ENCODE measurements at regions not wholly inside any gene's neighbourhood (a gene's known extent, or its start where the extent isn't known, plus 50 kb on each side); places are given as distances from the start of the nearest gene placed in this dataset.

DNA sequence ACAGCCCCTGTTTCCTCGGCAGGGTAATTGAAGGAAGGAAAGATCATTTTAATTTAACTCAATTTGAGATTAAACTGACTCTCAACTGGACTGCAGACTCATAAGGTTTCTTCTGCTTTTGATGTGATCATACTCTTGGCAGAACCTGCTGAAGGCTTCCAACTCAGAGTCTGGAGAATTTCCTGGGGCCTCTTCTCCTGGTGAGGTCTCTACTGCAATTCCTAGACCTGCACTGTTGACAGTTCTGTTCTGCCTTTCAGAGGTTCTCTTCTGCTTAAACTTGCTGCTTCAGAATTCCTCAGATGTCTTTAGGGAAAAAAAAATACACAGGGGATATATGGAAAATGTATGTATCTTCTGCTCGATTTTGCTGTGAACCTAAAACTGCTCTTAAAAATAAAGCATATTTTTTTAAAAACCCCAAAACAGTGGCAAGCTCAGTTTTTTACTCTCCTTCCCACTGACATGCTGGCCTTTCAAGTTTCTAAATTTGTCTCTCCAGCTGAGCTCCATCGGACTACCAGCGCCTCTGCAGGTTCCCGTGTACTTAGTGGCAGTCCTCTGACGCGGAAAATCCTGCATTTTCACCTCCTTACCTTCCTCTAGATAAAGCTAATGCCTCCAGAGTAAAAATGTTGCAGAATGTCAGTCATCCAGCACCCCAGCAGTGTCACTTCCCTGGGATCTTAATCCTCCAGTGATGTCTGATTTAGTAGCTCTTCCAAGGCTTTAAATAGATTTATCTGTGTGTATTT is 733.5 kb upstream of the SGCG start:
- no peaks in the 10 kb centered on the region for H3K9me3 ChIP-seq (ENCODE audit: control extremely low read depth in 1 of 5, control insufficient read depth in 4 of 5, insufficient read depth in 2 of 5, low read depth in 1 of 5, low read length in 4 of 5)
- H3K27ac ChIP-seq (ENCODE audit: insufficient read depth in 1 of 2, low read depth in 1 of 2, low read length in 2 of 2, poor library complexity in 1 of 2, severe bottlenecking in 2 of 2): no peak overlapping the region
- CTCF ChIA-PET: no interaction called here
- no peak for DNase-seq
- H3K4me3 ChIP-seq (ENCODE audit: control insufficient read depth in 1 of 7, extremely low read depth in 1 of 7, insufficient read depth in 4 of 7, low read depth in 2 of 7, low read length in 6 of 7): no peak overlapping the region
- POLR2A ChIA-PET: no interaction called here
- no peaks in the 10 kb centered on the region for H3K27me3 ChIP-seq (replicated peaks in 2 of 5; ENCODE audit: control insufficient read depth in 4 of 5, insufficient read depth in 5 of 5, low read length in 4 of 5)
- 91% methylated on average over 6 of the region's 7 CpGs for WGBS (ENCODE audit: insufficient coverage)
- H3K36me3 ChIP-seq (ENCODE audit: control insufficient read depth in 4 of 4, insufficient read depth in 4 of 4, low read length in 3 of 4): no peaks in the 10 kb centered on the region
- no peaks in the 10 kb centered on the region for H3K4me1 ChIP-seq (ENCODE audit: control extremely low read depth in 1 of 4, control insufficient read depth in 4 of 4, insufficient read depth in 4 of 4, low read length in 3 of 4)

DNA sequence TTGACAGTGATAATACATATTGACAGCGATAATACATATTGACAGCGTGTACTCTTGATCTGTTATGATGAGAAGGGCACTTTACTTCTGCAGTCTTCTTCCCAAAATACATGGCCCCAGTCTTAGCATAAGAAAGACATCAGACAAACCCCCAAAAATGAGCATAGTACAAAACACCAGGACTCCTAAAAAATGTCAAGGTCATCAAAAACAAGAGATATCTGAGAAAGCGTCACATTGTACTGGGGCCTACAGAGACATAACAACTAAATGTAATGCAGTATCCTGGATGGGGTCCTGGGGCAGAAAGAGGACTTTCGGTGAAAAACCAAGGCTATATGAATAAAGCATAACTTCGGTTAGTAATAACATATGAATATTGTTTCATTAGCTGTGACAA is 731.5 kb upstream of the SGCG start:
- WGBS (ENCODE audit: insufficient coverage): 100% methylated on average over 1 of the region's 5 CpGs
- no peak overlapping the region for H3K4me3 ChIP-seq (ENCODE audit: control insufficient read depth in 1 of 7, extremely low read depth in 1 of 7, insufficient read depth in 4 of 7, low read depth in 2 of 7, low read length in 6 of 7)

DNA sequence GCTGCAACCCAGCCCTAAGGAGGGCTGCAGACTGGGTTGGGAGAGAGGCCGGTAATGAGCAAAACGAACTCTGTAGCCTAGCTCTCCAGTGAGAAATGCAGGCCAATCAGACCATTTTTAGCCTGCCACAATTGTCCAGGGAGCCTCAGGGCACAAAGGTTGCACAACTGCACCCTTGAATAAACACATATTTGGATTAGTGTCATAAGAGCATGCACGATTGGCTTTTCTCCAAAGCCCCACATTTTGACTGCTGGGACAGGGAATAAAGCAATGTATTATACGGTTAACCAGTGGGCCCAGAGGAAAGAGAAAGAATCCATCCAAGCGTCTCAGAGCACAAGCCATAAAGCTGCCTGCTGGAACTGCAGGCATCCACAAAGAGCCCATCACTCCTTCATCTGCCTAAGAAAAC is 729.4 kb upstream of the SGCG start:
- WGBS (ENCODE audit: insufficient coverage): 87% methylated on average over 4 of the region's 5 CpGs
- no peak for DNase-seq
- Histone ChIP-seq H3K4me1 (ENCODE audit: control extremely low read depth in 1 of 4, control insufficient read depth in 4 of 4, insufficient read depth in 4 of 4, low read length in 3 of 4) (no peaks in the 10 kb centered on the region), H3K9me3 (ENCODE audit: control extremely low read depth in 1 of 5, control insufficient read depth in 4 of 5, insufficient read depth in 2 of 5, low read depth in 1 of 5, low read length in 4 of 5) (no peaks in the 10 kb centered on the region), H3K27me3 (replicated peaks in 2 of 5; ENCODE audit: control insufficient read depth in 4 of 5, insufficient read depth in 5 of 5, low read length in 4 of 5) (no peaks in the 10 kb centered on the region), H3K36me3 (ENCODE audit: control insufficient read depth in 4 of 4, insufficient read depth in 4 of 4, low read length in 3 of 4) (no peaks in the 10 kb centered on the region), H3K4me3 (ENCODE audit: control insufficient read depth in 1 of 7, extremely low read depth in 1 of 7, insufficient read depth in 4 of 7, low read depth in 2 of 7, low read length in 6 of 7) (no peak overlapping the region), H3K27ac (ENCODE audit: insufficient read depth in 1 of 2, low read depth in 1 of 2, low read length in 2 of 2, poor library complexity in 1 of 2, severe bottlenecking in 2 of 2) (no peak overlapping the region)
- CTCF ChIA-PET: no interaction called here
- POLR2A ChIA-PET: no interaction called here

More for the DNA sequence above, 731.5 kb upstream of the SGCG start:
- Histone ChIP-seq H3K9me3 (ENCODE audit: control extremely low read depth in 1 of 5, control insufficient read depth in 4 of 5, insufficient read depth in 2 of 5, low read depth in 1 of 5, low read length in 4 of 5) (no peaks in the 10 kb centered on the region), H3K27ac (ENCODE audit: insufficient read depth in 1 of 2, low read depth in 1 of 2, low read length in 2 of 2, poor library complexity in 1 of 2, severe bottlenecking in 2 of 2) (no peak overlapping the region), H3K4me1 (ENCODE audit: control extremely low read depth in 1 of 4, control insufficient read depth in 4 of 4, insufficient read depth in 4 of 4, low read length in 3 of 4) (no peaks in the 10 kb centered on the region), H3K36me3 (ENCODE audit: control insufficient read depth in 4 of 4, insufficient read depth in 4 of 4, low read length in 3 of 4) (no peaks in the 10 kb centered on the region), H3K27me3 (replicated peaks in 2 of 5; ENCODE audit: control insufficient read depth in 4 of 5, insufficient read depth in 5 of 5, low read length in 4 of 5) (no peaks in the 10 kb centered on the region)
- no peak for DNase-seq
- ChIA-PET CTCF (no interaction called here), POLR2A (no interaction called here)

DNA sequence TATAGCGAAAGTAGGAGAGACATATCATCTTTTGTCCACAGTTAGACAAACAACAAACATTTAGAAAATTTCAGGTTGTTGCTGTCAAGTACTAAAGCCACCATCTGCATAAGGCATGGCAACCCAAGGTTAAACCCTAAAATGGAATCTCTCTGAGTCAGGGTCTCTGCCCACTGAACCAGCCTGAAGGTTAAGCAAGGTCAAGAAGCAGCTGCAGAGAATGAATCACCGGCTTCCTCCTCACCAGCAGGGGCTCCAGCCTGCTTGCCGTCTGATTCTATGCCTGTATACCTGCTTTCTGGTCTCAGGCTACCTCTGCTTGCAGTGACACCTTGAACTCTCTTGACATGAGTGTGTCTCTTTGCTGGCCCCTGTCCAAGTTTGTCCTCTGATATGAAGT is 726.2 kb upstream of the SGCG start:
- Histone ChIP-seq H3K9me3 (ENCODE audit: control extremely low read depth in 1 of 5, control insufficient read depth in 4 of 5, insufficient read depth in 2 of 5, low read depth in 1 of 5, low read length in 4 of 5) (no peaks in the 10 kb centered on the region), H3K27me3 (replicated peaks in 2 of 5; ENCODE audit: control insufficient read depth in 4 of 5, insufficient read depth in 5 of 5, low read length in 4 of 5) (no peaks in the 10 kb centered on the region), H3K4me3 (ENCODE audit: control insufficient read depth in 1 of 7, extremely low read depth in 1 of 7, insufficient read depth in 4 of 7, low read depth in 2 of 7, low read length in 6 of 7) (no peak overlapping the region), H3K4me1 (ENCODE audit: control extremely low read depth in 1 of 4, control insufficient read depth in 4 of 4, insufficient read depth in 4 of 4, low read length in 3 of 4) (no peaks in the 10 kb centered on the region), H3K36me3 (ENCODE audit: control insufficient read depth in 4 of 4, insufficient read depth in 4 of 4, low read length in 3 of 4) (no peaks in the 10 kb centered on the region), H3K27ac (ENCODE audit: insufficient read depth in 1 of 2, low read depth in 1 of 2, low read length in 2 of 2, poor library complexity in 1 of 2, severe bottlenecking in 2 of 2) (no peak overlapping the region)
- 77% methylated on average over 3 of the region's 3 CpGs for WGBS (ENCODE audit: insufficient coverage)
- ChIA-PET POLR2A (no interaction called here), CTCF (no interaction called here)
- DNase-seq: no peak

DNA sequence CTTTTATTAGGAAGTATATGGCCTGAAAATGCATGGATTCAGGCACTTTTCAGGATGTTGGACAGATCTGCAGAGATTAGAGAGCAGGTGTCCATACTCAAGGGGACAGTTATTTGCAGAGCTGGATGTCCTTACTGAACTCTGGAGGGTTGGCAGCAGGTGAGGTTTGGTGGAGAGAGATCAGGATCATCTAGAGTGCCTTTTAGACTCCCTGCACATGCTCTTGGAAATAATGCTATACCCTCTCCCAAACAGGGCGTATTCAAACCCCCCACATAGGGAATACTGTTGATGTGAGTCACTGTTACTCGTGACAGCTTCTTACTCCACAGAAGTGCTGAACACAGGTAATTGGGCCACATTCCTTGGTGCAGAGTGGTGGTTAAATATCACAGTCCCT is 725.7 kb upstream of the SGCG start:
- no peaks in the 10 kb centered on the region for H3K27me3 ChIP-seq (replicated peaks in 2 of 5; ENCODE audit: control insufficient read depth in 4 of 5, insufficient read depth in 5 of 5, low read length in 4 of 5)
- H3K27ac ChIP-seq (ENCODE audit: insufficient read depth in 1 of 2, low read depth in 1 of 2, low read length in 2 of 2, poor library complexity in 1 of 2, severe bottlenecking in 2 of 2): no peak overlapping the region
- POLR2A ChIA-PET: no interaction called here
- no peaks in the 10 kb centered on the region for H3K9me3 ChIP-seq (ENCODE audit: control extremely low read depth in 1 of 5, control insufficient read depth in 4 of 5, insufficient read depth in 2 of 5, low read depth in 1 of 5, low read length in 4 of 5)
- no peak overlapping the region for H3K4me3 ChIP-seq (ENCODE audit: control insufficient read depth in 1 of 7, extremely low read depth in 1 of 7, insufficient read depth in 4 of 7, low read depth in 2 of 7, low read length in 6 of 7)
- DNase-seq: no peak
- H3K36me3 ChIP-seq (ENCODE audit: control insufficient read depth in 4 of 4, insufficient read depth in 4 of 4, low read length in 3 of 4): no peaks in the 10 kb centered on the region
- CTCF ChIA-PET: no interaction called here
- no peaks in the 10 kb centered on the region for H3K4me1 ChIP-seq (ENCODE audit: control extremely low read depth in 1 of 4, control insufficient read depth in 4 of 4, insufficient read depth in 4 of 4, low read length in 3 of 4)
- 91% methylated on average over 2 of the region's 2 CpGs for WGBS (ENCODE audit: insufficient coverage)

DNA sequence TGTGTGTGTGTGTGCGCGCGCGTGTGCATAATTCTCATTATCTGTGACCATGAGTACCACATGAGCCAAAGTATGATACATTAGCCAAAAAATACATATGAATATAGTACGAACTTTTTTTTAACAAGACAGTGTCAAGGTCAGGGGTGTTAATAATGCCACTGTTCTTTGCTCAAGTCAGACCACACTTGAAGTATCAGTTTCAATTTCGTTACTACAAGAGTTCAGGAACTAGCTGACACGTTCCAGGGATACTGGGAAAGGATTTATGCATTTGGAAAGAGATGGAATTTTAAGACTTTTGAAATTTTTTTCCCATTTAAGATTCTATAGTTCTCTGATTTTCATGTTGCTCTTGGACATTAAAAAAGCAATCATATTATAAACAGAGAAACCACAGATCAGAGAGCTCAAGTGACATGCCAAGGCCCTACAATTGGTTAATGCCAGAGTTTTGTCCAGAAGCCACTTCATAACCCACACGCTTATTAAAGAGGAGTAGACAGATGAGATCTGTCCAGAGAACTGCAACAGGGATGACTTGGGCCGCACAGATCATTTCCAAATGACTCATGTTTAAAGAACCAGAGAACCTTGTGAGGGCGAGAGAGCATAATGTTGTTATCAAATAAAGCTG is 718.8 kb upstream of the SGCG start:
- ChIA-PET CTCF (no interaction called here), POLR2A (no interaction called here)
- 100% methylated on average over 4 of the region's 10 CpGs for WGBS (ENCODE audit: insufficient coverage)
- DNase-seq: no peak
- Histone ChIP-seq H3K36me3 (ENCODE audit: control insufficient read depth in 4 of 4, insufficient read depth in 4 of 4, low read length in 3 of 4) (no peaks in the 10 kb centered on the region), H3K27ac (ENCODE audit: insufficient read depth in 1 of 2, low read depth in 1 of 2, low read length in 2 of 2, poor library complexity in 1 of 2, severe bottlenecking in 2 of 2) (no peak overlapping the region), H3K4me3 (ENCODE audit: control insufficient read depth in 1 of 7, extremely low read depth in 1 of 7, insufficient read depth in 4 of 7, low read depth in 2 of 7, low read length in 6 of 7) (no peak overlapping the region), H3K27me3 (replicated peaks in 2 of 5; ENCODE audit: control insufficient read depth in 4 of 5, insufficient read depth in 5 of 5, low read length in 4 of 5) (no peaks in the 10 kb centered on the region), H3K4me1 (ENCODE audit: control extremely low read depth in 1 of 4, control insufficient read depth in 4 of 4, insufficient read depth in 4 of 4, low read length in 3 of 4) (no peaks in the 10 kb centered on the region), H3K9me3 (ENCODE audit: control extremely low read depth in 1 of 5, control insufficient read depth in 4 of 5, insufficient read depth in 2 of 5, low read depth in 1 of 5, low read length in 4 of 5) (no peaks in the 10 kb centered on the region)

DNA sequence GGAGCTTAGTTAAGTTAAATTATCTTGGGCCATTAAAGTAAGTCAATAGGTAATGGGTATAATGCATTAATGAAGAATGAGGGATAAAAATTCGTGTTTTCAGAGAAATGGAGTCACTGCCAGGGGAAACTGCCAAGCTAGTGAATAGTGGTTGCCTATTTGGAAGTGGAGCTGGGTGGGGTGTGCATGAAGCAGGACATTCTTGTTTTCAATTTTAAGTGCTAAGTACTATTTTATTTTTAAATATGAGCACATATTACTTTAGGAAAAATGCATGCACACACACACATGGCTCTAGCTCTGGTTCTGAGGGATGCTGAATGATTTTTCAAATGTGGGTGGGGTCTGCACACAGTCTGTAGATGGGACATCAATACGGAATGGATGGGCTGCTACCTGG is 717.7 kb upstream of the SGCG start:
- Histone ChIP-seq H3K9me3 (ENCODE audit: control extremely low read depth in 1 of 5, control insufficient read depth in 4 of 5, insufficient read depth in 2 of 5, low read depth in 1 of 5, low read length in 4 of 5) (no peaks in the 10 kb centered on the region), H3K4me3 (ENCODE audit: control insufficient read depth in 1 of 7, extremely low read depth in 1 of 7, insufficient read depth in 4 of 7, low read depth in 2 of 7, low read length in 6 of 7) (no peak overlapping the region), H3K27me3 (replicated peaks in 2 of 5; ENCODE audit: control insufficient read depth in 4 of 5, insufficient read depth in 5 of 5, low read length in 4 of 5) (no peaks in the 10 kb centered on the region), H3K27ac (ENCODE audit: insufficient read depth in 1 of 2, low read depth in 1 of 2, low read length in 2 of 2, poor library complexity in 1 of 2, severe bottlenecking in 2 of 2) (no peak overlapping the region), H3K36me3 (ENCODE audit: control insufficient read depth in 4 of 4, insufficient read depth in 4 of 4, low read length in 3 of 4) (no peaks in the 10 kb centered on the region), H3K4me1 (ENCODE audit: control extremely low read depth in 1 of 4, control insufficient read depth in 4 of 4, insufficient read depth in 4 of 4, low read length in 3 of 4) (no peaks in the 10 kb centered on the region)
- POLR2A ChIA-PET: no interaction called here
- DNase-seq: no peak
- CTCF ChIA-PET: interaction anchor here (0.8 kb wide), 1 partner anchor 9 kb away, joined by 3 read pairs; no protein-coding TSS in a partner anchor
- WGBS (ENCODE audit: insufficient coverage): 60% methylated on average over 2 of the region's 2 CpGs

Data from common myeloid progenitor, CD34-positive (primary cell).